ENCODE measurements at regions not wholly inside any gene's neighbourhood (a gene's known extent, or its start where the extent isn't known, plus 50 kb on each side); places are given as distances from the start of the nearest gene placed in this dataset.

DNA sequence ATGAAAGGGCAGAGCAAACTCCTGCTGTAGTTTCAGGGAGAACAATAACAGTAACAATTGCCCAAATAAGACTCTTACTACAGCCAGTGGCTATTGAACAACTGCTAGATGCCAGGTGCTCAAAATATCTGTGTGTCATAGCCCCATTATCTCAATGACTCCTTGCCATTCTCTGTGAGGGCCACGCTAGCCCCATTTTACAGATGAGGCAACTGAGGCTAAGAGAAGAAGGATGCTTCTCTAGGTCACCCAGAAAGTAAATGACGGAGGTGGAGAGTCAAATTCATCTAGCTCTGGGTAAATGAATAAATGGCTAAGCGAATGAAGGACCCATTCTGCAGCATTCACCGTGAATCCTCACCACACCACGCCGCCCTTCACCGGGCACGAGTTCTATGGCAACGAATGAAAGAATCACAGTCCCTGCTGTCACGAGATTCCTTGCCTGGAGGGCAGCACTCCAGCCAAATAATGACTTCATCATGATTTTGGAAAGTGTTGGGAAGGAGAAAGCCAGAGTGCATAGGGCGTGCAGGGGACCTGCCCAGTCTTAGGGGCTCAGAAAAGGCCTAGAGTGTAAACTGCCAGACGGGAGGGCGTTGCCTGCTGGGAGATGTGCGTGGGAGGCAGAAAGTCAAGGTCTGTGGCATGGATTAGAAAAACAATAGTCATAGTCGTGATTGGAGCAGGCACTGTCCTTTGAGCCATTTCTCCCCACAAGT is 147.2 kb downstream of the C9orf50 start:
- DNase-seq (ENCODE audit: low read depth, low spot score) (no peak), FAIRE-seq (no peak)
- intact Hi-C loops (cut with micrococcal nuclease) (no loop called here), dilution Hi-C loops (cut with MboI; ENCODE audit: extremely low pct_ligation_motif_present, low sequenced_read_pairs) (no loop called here)
- Histone ChIP-seq H3K4me1 (ENCODE audit: control insufficient read depth, extremely low read depth, insufficient read depth, low read length) (peaks cover 4% of the 10 kb centered on the region), H3K9me1 (replicated peaks; ENCODE audit: control insufficient read depth, extremely low read depth, insufficient read depth, low read length) (no peaks in the 10 kb centered on the region), H2AFZ (ENCODE audit: low read depth, low read length) (no peak overlapping the region), H3K27me3 (ENCODE audit: control insufficient read depth in 2 of 2, insufficient read depth in 2 of 2, low read length in 2 of 2) (no peaks in the 10 kb centered on the region), H3K4me2 (ENCODE audit: insufficient read depth, low read length) (no peak overlapping the region), H3K9me3 (replicated peaks; ENCODE audit: control insufficient read depth, insufficient read depth, low read length) (no peaks in the 10 kb centered on the region), H3K27ac (ENCODE audit: insufficient read depth, low read depth, low read length) (no peak overlapping the region), H4K20me1 (replicated peaks; ENCODE audit: control insufficient read depth, extremely low read depth, insufficient read depth, low read length) (no peaks in the 10 kb centered on the region), H3K9ac (replicated peaks; ENCODE audit: extremely low read depth, insufficient read depth, low read length) (no peak overlapping the region), H3K4me3 (replicated peaks in 1 of 3; ENCODE audit: insufficient read depth in 1 of 3, low read depth in 1 of 3, low read length in 3 of 3) (no peak overlapping the region), H3K36me3 (ENCODE audit: control insufficient read depth in 2 of 2, extremely low read depth in 1 of 2, insufficient read depth in 2 of 2, low read length in 2 of 2) (no peaks in the 10 kb centered on the region), H3K79me2 (ENCODE audit: control insufficient read depth, insufficient read depth, low read length) (no peaks in the 10 kb centered on the region)
- CTCF ChIA-PET: no interaction called here
- no TSS peak for BruUV-seq (replicated peaks)
- POLR2A ChIA-PET: no interaction called here
- TF ChIP-seq, protein P1, sequence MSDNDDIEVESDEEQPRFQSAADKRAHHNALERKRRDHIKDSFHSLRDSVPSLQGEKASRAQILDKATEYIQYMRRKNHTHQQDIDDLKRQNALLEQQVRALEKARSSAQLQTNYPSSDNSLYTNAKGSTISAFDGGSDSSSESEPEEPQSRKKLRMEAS (IDR thresholded peaks at IDR 0.05; ENCODE audit: insufficient read depth, insufficient read length): no peak
- TF ChIP-seq FOS (IDR thresholded peaks at IDR 0.05; ENCODE audit: borderline replicate concordance, insufficient read depth, low read length): no peak
- no peak for TF ChIP-seq GATA2 (IDR thresholded peaks at IDR 0.05; ENCODE audit: insufficient read depth, insufficient read length, low read depth, low read length)
- TF ChIP-seq EZH2 (IDR thresholded peaks at IDR 0.05; ENCODE audit: borderline replicate concordance, low read depth, low read length, severe bottlenecking): no peak
- TF ChIP-seq, protein P2, sequence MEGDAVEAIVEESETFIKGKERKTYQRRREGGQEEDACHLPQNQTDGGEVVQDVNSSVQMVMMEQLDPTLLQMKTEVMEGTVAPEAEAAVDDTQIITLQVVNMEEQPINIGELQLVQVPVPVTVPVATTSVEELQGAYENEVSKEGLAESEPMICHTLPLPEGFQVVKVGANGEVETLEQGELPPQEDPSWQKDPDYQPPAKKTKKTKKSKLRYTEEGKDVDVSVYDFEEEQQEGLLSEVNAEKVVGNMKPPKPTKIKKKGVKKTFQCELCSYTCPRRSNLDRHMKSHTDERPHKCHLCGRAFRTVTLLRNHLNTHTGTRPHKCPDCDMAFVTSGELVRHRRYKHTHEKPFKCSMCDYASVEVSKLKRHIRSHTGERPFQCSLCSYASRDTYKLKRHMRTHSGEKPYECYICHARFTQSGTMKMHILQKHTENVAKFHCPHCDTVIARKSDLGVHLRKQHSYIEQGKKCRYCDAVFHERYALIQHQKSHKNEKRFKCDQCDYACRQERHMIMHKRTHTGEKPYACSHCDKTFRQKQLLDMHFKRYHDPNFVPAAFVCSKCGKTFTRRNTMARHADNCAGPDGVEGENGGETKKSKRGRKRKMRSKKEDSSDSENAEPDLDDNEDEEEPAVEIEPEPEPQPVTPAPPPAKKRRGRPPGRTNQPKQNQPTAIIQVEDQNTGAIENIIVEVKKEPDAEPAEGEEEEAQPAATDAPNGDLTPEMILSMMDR (IDR thresholded peaks at IDR 0.05; ENCODE audit: extremely low read depth in 1 of 2, insufficient read depth in 1 of 2, low read depth in 1 of 2, low read length in 2 of 2): no peak
- no peak for TF ChIP-seq MYC (IDR thresholded peaks at IDR 0.05; ENCODE audit: low read depth, low read length)
- no peak for TF ChIP-seq JUN (IDR thresholded peaks at IDR 0.05; ENCODE audit: borderline replicate concordance, insufficient read depth, insufficient read length, low read depth)
- no peak for TF ChIP-seq POLR2AphosphoS5 (IDR thresholded peaks at IDR 0.05; ENCODE audit: insufficient read depth, low read depth, low read length)
- TF ChIP-seq POLR2A (IDR thresholded peaks at IDR 0.05; ENCODE audit: low read depth, low read length): no peak

Data from endothelial cell of umbilical vein (primary cell).